ENCODE measurements at regions not wholly inside any gene's neighbourhood (a gene's known extent, or its start where the extent isn't known, plus 50 kb on each side); places are given as distances from the start of the nearest gene placed in this dataset.

DNA sequence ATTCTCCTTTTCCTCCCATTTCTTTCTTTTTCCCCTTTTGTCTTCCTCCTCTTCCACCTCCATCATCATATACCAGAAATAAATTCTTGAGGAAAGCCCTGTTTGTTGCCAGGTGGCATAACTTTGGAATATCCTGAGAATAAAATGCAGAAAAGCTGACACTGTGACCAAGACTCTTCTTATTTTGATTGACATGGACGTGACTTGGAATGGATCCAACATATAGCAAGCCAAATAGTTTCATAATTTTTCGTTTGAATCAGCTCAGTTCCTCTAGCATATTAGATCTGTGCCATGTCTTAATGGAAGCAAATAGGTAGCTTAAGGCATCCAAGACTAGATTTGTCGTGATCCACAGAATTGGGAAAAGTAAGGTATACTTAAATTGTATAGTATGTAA is 354.7 kb upstream of the FIGN start:
- TF ChIP-seq, protein P1, sequence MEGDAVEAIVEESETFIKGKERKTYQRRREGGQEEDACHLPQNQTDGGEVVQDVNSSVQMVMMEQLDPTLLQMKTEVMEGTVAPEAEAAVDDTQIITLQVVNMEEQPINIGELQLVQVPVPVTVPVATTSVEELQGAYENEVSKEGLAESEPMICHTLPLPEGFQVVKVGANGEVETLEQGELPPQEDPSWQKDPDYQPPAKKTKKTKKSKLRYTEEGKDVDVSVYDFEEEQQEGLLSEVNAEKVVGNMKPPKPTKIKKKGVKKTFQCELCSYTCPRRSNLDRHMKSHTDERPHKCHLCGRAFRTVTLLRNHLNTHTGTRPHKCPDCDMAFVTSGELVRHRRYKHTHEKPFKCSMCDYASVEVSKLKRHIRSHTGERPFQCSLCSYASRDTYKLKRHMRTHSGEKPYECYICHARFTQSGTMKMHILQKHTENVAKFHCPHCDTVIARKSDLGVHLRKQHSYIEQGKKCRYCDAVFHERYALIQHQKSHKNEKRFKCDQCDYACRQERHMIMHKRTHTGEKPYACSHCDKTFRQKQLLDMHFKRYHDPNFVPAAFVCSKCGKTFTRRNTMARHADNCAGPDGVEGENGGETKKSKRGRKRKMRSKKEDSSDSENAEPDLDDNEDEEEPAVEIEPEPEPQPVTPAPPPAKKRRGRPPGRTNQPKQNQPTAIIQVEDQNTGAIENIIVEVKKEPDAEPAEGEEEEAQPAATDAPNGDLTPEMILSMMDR (IDR thresholded peaks at IDR 0.05), result no peak
- no peak for TF ChIP-seq POLR2A (IDR thresholded peaks at IDR 0.05)
- TF ChIP-seq POLR2AphosphoS5 (IDR thresholded peaks at IDR 0.05; ENCODE audit: insufficient read depth in 1 of 2, low read depth in 1 of 2), result no peak

All from vagina (tissue), 2 donors.